Rectal smooth muscle tissue (tissue), 1 donor: ENCODE measurements at regions not wholly inside any gene's neighbourhood (a gene's known extent, or its start where the extent isn't known, plus 50 kb on each side); places are given as distances from the start of the nearest gene placed in this dataset.
"Not testable (repeated sequence)": the region's sequence is repeated elsewhere in the genome, so short reads cannot be mapped to it uniquely, and the experiment has no call there.

Source experiments
- H3K27ac ChIP-seq: one replicate; pipeline ENCODE4 v1.7.0; 2013; ENCODE audit warnings: low read depth, low read length, inconsistent platforms
- H3K27me3 ChIP-seq: one replicate; pipeline ENCODE4 v1.7.0; 2013; ENCODE audit warnings: low read length; ENCODE audit not compliant: control insufficient read depth, insufficient read depth
- H3K36me3 ChIP-seq: one replicate; pipeline ENCODE4 v1.7.0; 2013; ENCODE audit warnings: low read length; ENCODE audit not compliant: control insufficient read depth, insufficient read depth
- H3K4me1 ChIP-seq: one replicate; pipeline ENCODE4 v1.7.0; 2013; ENCODE audit warnings: low read length; ENCODE audit not compliant: control insufficient read depth, insufficient read depth
- H3K4me3 ChIP-seq: one replicate; pipeline ENCODE4 v1.7.0; 2013; ENCODE audit warnings: low read length
- H3K9ac ChIP-seq: one replicate; pipeline ENCODE4 v1.7.0; 2013; ENCODE audit warnings: low read length

GRCh38 chr4:49161111-49161541, 175.1 kb downstream of the CWH43 start:
- H3K27ac ChIP-seq, H3K4me3 ChIP-seq, H3K27me3 ChIP-seq, H3K4me1 ChIP-seq, H3K36me3 ChIP-seq, H3K9ac ChIP-seq: not testable (repeated sequence)

GRCh38 chr4:49164916-49165315, 178.8 kb downstream of the CWH43 start:
- not testable (repeated sequence) for H3K4me1 ChIP-seq, H3K27me3 ChIP-seq, H3K4me3 ChIP-seq

GRCh38 chr4:49177847-49178246, 191.8 kb downstream of the CWH43 start:
- H3K36me3 ChIP-seq, H3K27ac ChIP-seq, H3K27me3 ChIP-seq, H3K9ac ChIP-seq, H3K4me1 ChIP-seq, H3K4me3 ChIP-seq: not testable (repeated sequence)

More at GRCh38 chr4:49164916-49165315, 178.8 kb downstream of the CWH43 start:
- not testable (repeated sequence) for H3K36me3 ChIP-seq, H3K9ac ChIP-seq, H3K27ac ChIP-seq

- H3K4me1 ChIP-seq, result not testable (repeated sequence)
These were observed 195.0 kb downstream of the CWH43 start for GRCh38 chr4:49181088-49181487.

GRCh38 chr4:49211396-49212194, 225.5 kb downstream of the CWH43 start:
- H3K4me3 ChIP-seq, H3K4me1 ChIP-seq, H3K27ac ChIP-seq, H3K9ac ChIP-seq, H3K27me3 ChIP-seq, H3K36me3 ChIP-seq: not testable (repeated sequence)

More at GRCh38 chr4:49181088-49181487, 195.0 kb downstream of the CWH43 start:
- H3K9ac ChIP-seq, H3K4me3 ChIP-seq, H3K27ac ChIP-seq, H3K36me3 ChIP-seq, H3K27me3 ChIP-seq: not testable (repeated sequence)

GRCh38 chr4:49213250-49213649, 227.2 kb downstream of the CWH43 start:
- H3K27ac ChIP-seq, H3K36me3 ChIP-seq, H3K27me3 ChIP-seq, H3K4me3 ChIP-seq, H3K4me1 ChIP-seq, H3K9ac ChIP-seq: not testable (repeated sequence)

- H3K27me3 ChIP-seq, H3K4me3 ChIP-seq, H3K27ac ChIP-seq, H3K4me1 ChIP-seq, H3K36me3 ChIP-seq, H3K9ac ChIP-seq: not testable (repeated sequence)
These were observed 227.7 kb downstream of the CWH43 start for GRCh38 chr4:49213750-49214149.

GRCh38 chr4:49214453-49215081, 228.5 kb downstream of the CWH43 start:
- not testable (repeated sequence) for H3K4me1 ChIP-seq, H3K4me3 ChIP-seq, H3K27me3 ChIP-seq, H3K27ac ChIP-seq, H3K9ac ChIP-seq, H3K36me3 ChIP-seq

- H3K4me1 ChIP-seq, H3K27me3 ChIP-seq, H3K36me3 ChIP-seq, H3K27ac ChIP-seq, H3K4me3 ChIP-seq, H3K9ac ChIP-seq: not testable (repeated sequence)
These were observed 229.0 kb downstream of the CWH43 start for GRCh38 chr4:49215082-49215479.

GRCh38 chr4:49216606-49217005, 230.5 kb downstream of the CWH43 start:
- H3K27me3 ChIP-seq, H3K36me3 ChIP-seq, H3K9ac ChIP-seq, H3K4me3 ChIP-seq, H3K4me1 ChIP-seq, H3K27ac ChIP-seq: not testable (repeated sequence)

GRCh38 chr4:49217492-49217891, 231.4 kb downstream of the CWH43 start:
- no peak overlapping the region for H3K4me3 ChIP-seq
- H3K9ac ChIP-seq, result no peak overlapping the region
- no peaks in the 10 kb centered on the region for H3K36me3 ChIP-seq
- H3K27ac ChIP-seq, result no peak overlapping the region
- H3K27me3 ChIP-seq, result no peaks in the 10 kb centered on the region
- H3K4me1 ChIP-seq, result no peaks in the 10 kb centered on the region

GRCh38 chr4:49218094-49218493, 232.0 kb downstream of the CWH43 start:
- not testable (repeated sequence) for H3K4me3 ChIP-seq, H3K27ac ChIP-seq, H3K4me1 ChIP-seq, H3K27me3 ChIP-seq, H3K9ac ChIP-seq, H3K36me3 ChIP-seq

- H3K4me1 ChIP-seq, result not testable (repeated sequence)
These were observed 232.9 kb downstream of the CWH43 start for GRCh38 chr4:49218931-49219330.

More at GRCh38 chr4:49218931-49219330, 232.9 kb downstream of the CWH43 start:
- H3K36me3 ChIP-seq, H3K27ac ChIP-seq, H3K27me3 ChIP-seq, H3K9ac ChIP-seq, H3K4me3 ChIP-seq: not testable (repeated sequence)
